GM12878 (cell line): ENCODE measurements at regions not wholly inside any gene's neighbourhood (a gene's known extent, or its start where the extent isn't known, plus 50 kb on each side); places are given as distances from the start of the nearest gene placed in this dataset.

ENCODE experiments used
- ATAC-seq: fragments of 200-7000 bp; cut with Tn5 transposase; 3 replicates; pipeline ENCODE4 v1.9.1; 2020; ENCODE audit warnings: mild to moderate bottlenecking, moderate library complexity
- BruUV-seq: library from RNA; stranded (reverse); fragments of 400-500 nt; replicated peaks from 2 replicates; lab custom pipeline; 2021; lab: Mats Ljungman, UMichigan
- CTCF ChIA-PET: fragments of 300-600 bp; sonication (Branson Sonifier 250); formaldehyde crosslinking; extraction: SDS; loops from one replicate; lab custom pipeline; 2021; ENCODE audit warnings: inconsistent platforms; lab: Yijun Ruan, JAX
- POLR2A ChIA-PET: fragments of 350-600 bp; formaldehyde crosslinking; extraction: SDS; loops from one replicate; lab custom pipeline; 2021; ENCODE audit warnings: inconsistent platforms; lab: Charles Lee
- RAD21 ChIA-PET: fragments of 300-600 bp; sonication (Branson Sonifier 250); formaldehyde crosslinking; loops from one replicate; lab custom pipeline; 2023; ENCODE audit warnings: antibody characterized with exemption; ENCODE audit not compliant: unreplicated experiment; lab: Charles Lee
- SMC1A ChIA-PET: fragments of 300-600 bp; sonication (Branson Sonifier 250); formaldehyde crosslinking; loops from one replicate; lab custom pipeline; 2023; ENCODE audit not compliant: unreplicated experiment, uncharacterized antibody; lab: Charles Lee
- DNase-seq: peaks from one replicate; pipeline ENCODE4 v3.0.0-alpha.2; 2011; ENCODE audit warnings: low read depth, low spot score
- FAIRE-seq: peaks from 3 replicates; lab custom pipeline; 2011; peaks lifted over from hg19 to GRCh38; lab: Jason Lieb, UNC
- H2AFZ ChIP-seq: 2 replicates; pipeline ENCODE4 v1.6.0; 2011; ENCODE audit warnings: low read depth, low read length, control low read depth; ENCODE audit not compliant: control insufficient read depth
- H3K27ac ChIP-seq: 2 replicates; pipeline ENCODE4 v1.5.1; 2011; ENCODE audit warnings: control low read depth; ENCODE audit not compliant: control insufficient read depth, insufficient read depth
- H3K27me3 ChIP-seq, 2 experiments: replicated peaks in 1 of 2; 2 replicates each; pipeline versions ENCODE4 v1.6.0 to v1.6.1; 2011; ENCODE audit warnings: low read length in 1 of 2; ENCODE audit not compliant: control insufficient read depth in 2 of 2, insufficient read depth in 2 of 2
- H3K36me3 ChIP-seq, 2 experiments: 2 replicates each; pipeline ENCODE4 v1.5.1; 2011; ENCODE audit warnings: low read length in 1 of 2; ENCODE audit not compliant: control insufficient read depth in 2 of 2, insufficient read depth in 2 of 2
- H3K4me1 ChIP-seq: 2 replicates; pipeline ENCODE4 v1.6.1; 2011; ENCODE audit warnings: mild to moderate bottlenecking, low read length, moderate library complexity, mixed read lengths; ENCODE audit not compliant: control insufficient read depth, insufficient read depth
- H3K4me2 ChIP-seq: 2 replicates; pipeline ENCODE4 v1.6.0; 2011; ENCODE audit warnings: control low read depth; ENCODE audit not compliant: control insufficient read depth, insufficient read depth
- H3K4me3 ChIP-seq: fragments of 200-600 bp; sonication (generic); 2 replicates; pipeline ENCODE4 v1.5.1; 2016
- H3K79me2 ChIP-seq: 2 replicates; pipeline ENCODE4 v1.6.0; 2011; ENCODE audit warnings: low read length; ENCODE audit not compliant: control insufficient read depth, insufficient read depth
- H3K9ac ChIP-seq: 2 replicates; pipeline ENCODE4 v1.8.0; 2011; ENCODE audit warnings: low read length, control low read depth, mixed read lengths; ENCODE audit not compliant: control insufficient read depth, insufficient read depth
- H3K9me3 ChIP-seq: replicated peaks from 3 replicates; pipeline ENCODE4 v1.5.1; 2011; ENCODE audit warnings: mild to moderate bottlenecking, low read length; ENCODE audit not compliant: control insufficient read depth, insufficient read depth
- H4K20me1 ChIP-seq: 2 replicates; pipeline ENCODE4 v1.6.0; 2011; ENCODE audit not compliant: control insufficient read depth, insufficient read depth
- BCL11A ChIP-seq: IDR thresholded peaks from 2 replicates; pipeline ENCODE4 v1.6.1; 2011; ENCODE audit warnings: low read depth, low read length
- BCL3 ChIP-seq: IDR thresholded peaks from 2 replicates; pipeline ENCODE4 v1.6.1; 2011; ENCODE audit warnings: borderline replicate concordance, low read depth, mild to moderate bottlenecking, moderate library complexity, low read length; ENCODE audit not compliant: insufficient read depth, poor library complexity, severe bottlenecking
- CHD1 ChIP-seq: IDR thresholded peaks from 2 replicates; pipeline ENCODE4 v1.6.1; 2012; ENCODE audit warnings: low read depth, low read length, improper control_type of control experiment
- E4F1 ChIP-seq: fragments of 450-650 bp; IDR thresholded peaks from 2 replicates; pipeline ENCODE4 v1.6.1; 2018; ENCODE audit warnings: borderline replicate concordance, mild to moderate bottlenecking; ENCODE audit not compliant: partially characterized antibody
- JUNB ChIP-seq: IDR thresholded peaks from 2 replicates; pipeline ENCODE4 v1.6.1; 2016; ENCODE audit warnings: antibody characterized with exemption, mild to moderate bottlenecking
- KDM1A ChIP-seq: fragments of 200-600 bp; sonication (generic); IDR thresholded peaks from 2 replicates; pipeline ENCODE4 v1.6.1; 2016; ENCODE audit warnings: borderline replicate concordance
- LARP7 ChIP-seq: fragments of 450-650 bp; IDR thresholded peaks from 2 replicates; pipeline ENCODE4 v1.6.1; 2017; ENCODE audit warnings: mild to moderate bottlenecking
- PAX8 ChIP-seq: fragments of 450-650 bp; IDR thresholded peaks from 2 replicates; pipeline ENCODE4 v1.6.1; 2017; ENCODE audit warnings: mild to moderate bottlenecking, moderate library complexity
- POLR2AphosphoS2 ChIP-seq: IDR thresholded peaks from 2 replicates; pipeline ENCODE4 v1.6.1; 2011; ENCODE audit warnings: low read depth, mild to moderate bottlenecking, low read length, improper control_type of control experiment, moderate library complexity
- RAD21 ChIP-seq: IDR thresholded peaks from 2 replicates; pipeline ENCODE4 v1.6.1; 2011; ENCODE audit warnings: mild to moderate bottlenecking, low read depth, low read length, moderate library complexity; ENCODE audit not compliant: insufficient read depth
- RAD51 ChIP-seq: fragments of 450-650 bp; IDR thresholded peaks from 2 replicates; pipeline ENCODE4 v1.6.1; 2016; ENCODE audit warnings: moderate library complexity, mild to moderate bottlenecking, inconsistent platforms
- RB1 ChIP-seq: fragments of 450-650 bp; formaldehyde crosslinking; IDR thresholded peaks from 2 replicates; pipeline ENCODE4 v1.6.1; 2017; ENCODE audit warnings: mild to moderate bottlenecking, borderline replicate concordance
- RCOR1 ChIP-seq: conservative IDR thresholded peaks from 2 replicates; pipeline ENCODE4 v1.6.1; 2012; ENCODE audit warnings: low read depth, low read length, improper control_type of control experiment
- SIN3A ChIP-seq: IDR thresholded peaks from 2 replicates; pipeline ENCODE4 v1.6.1; 2012; ENCODE audit warnings: low read depth, low read length, improper control_type of control experiment
- SUZ12 ChIP-seq: fragments of 200-600 bp; sonication (generic); IDR thresholded peaks from one replicate; pipeline ENCODE4 v1.6.1; 2018; ENCODE audit warnings: antibody characterized with exemption, mild to moderate bottlenecking; ENCODE audit not compliant: unreplicated experiment
- WGBS: methylation state at CpG from one replicate; pipeline ENCODE4 v1.1.6; 2016; ENCODE audit warnings: low lambda C conversion rate; ENCODE audit not compliant: insufficient replicate concordance, insufficient coverage; ENCODE audit errors: missing lambda C conversion rate; 5-methylcytosine and 5-hydroxymethylcytosine counted together
- in situ Hi-C: fragments of 300-500 bp; cut with MboI; formaldehyde crosslinking; loops from 9 replicates; pipeline ENCODE4 v1.14.3; 2018; ENCODE audit warnings: mixed read lengths
- intact Hi-C: fragments of 100-400 bp; cut with micrococcal nuclease; formaldehyde crosslinking; loops from one replicate; pipeline ENCODE4 v1.14.2; 2022; ENCODE audit not compliant: unreplicated experiment

- H3K27me3 ChIP-seq, result no peaks in the 10 kb centered on the region
- CTCF ChIA-PET, result interaction anchor here (5.8 kb wide), 1 partner anchor 17 kb away, joined by 53 read pairs; no protein-coding TSS in a partner anchor
- H3K4me1 ChIP-seq, result no peaks in the 10 kb centered on the region
- 0% methylated on average over 1 of the region's 1 CpG for WGBS
- no peaks in the 10 kb centered on the region for H4K20me1 ChIP-seq
- H3K27ac ChIP-seq, result no peak overlapping the region
- in situ Hi-C loops, result no loop called here
- RAD21 ChIA-PET, result no interaction called here
- SMC1A ChIA-PET, result interaction anchor here (0.6 to 2.1 kb wide), 4 partner anchors 9 to 39 kb away, joined by 3 to 7 read pairs (median 4); no protein-coding TSS in a partner anchor
- TF ChIP-seq RAD21 (no peak), LARP7 (no peak), E4F1 (no peak), SIN3A (no peak), PAX8 (no peak), CHD1 (no peak), SUZ12 (no peak), KDM1A (no peak), JUNB (no peak), BCL11A (no peak), RB1 (no peak), RAD51 (no peak), BCL3 (no peak), RCOR1 (no peak), POLR2AphosphoS2 (no peak)
- no peaks in the 10 kb centered on the region for H3K79me2 ChIP-seq
- H3K4me3 ChIP-seq, result no peak overlapping the region
- no peaks in the 10 kb centered on the region for H3K36me3 ChIP-seq
- POLR2A ChIA-PET, result no interaction called here
- FAIRE-seq, result no peak
- DNase-seq, result no peak
- no peak overlapping the region for H3K9ac ChIP-seq
- BruUV-seq, result no TSS peak
- intact Hi-C loops, result no loop called here
- ATAC-seq, result no peak
- H3K4me2 ChIP-seq, result no peak overlapping the region
- H2AFZ ChIP-seq, result no peak overlapping the region
- no peaks in the 10 kb centered on the region; the same call in 2 of the 3 replicates for H3K9me3 ChIP-seq
These were observed 439.5 kb downstream of the EFNA5 start for GRCh38 chr5:107231191-107231590.
